ENCODE measurements at regions not wholly inside any gene's neighbourhood (a gene's known extent, or its start where the extent isn't known, plus 50 kb on each side); places are given as distances from the start of the nearest gene placed in this dataset.
"Not testable (repeated sequence)": the region's sequence is repeated elsewhere in the genome, so short reads cannot be mapped to it uniquely, and the experiment has no call there.

- H3K27ac ChIP-seq (ENCODE audit: low read depth, low read length, severe bottlenecking), result no peak overlapping the region
- H3K36me3 ChIP-seq (ENCODE audit: control insufficient read depth, insufficient read depth, low read length), result no peaks in the 10 kb centered on the region
- H3K4me1 ChIP-seq (ENCODE audit: control insufficient read depth, insufficient read depth, low read length, poor library complexity, severe bottlenecking), result no peaks in the 10 kb centered on the region
- peaks cover 18% of the 10 kb centered on the region for H3K9me3 ChIP-seq (ENCODE audit: control insufficient read depth, low read length)
- no peak overlapping the region for H3K4me3 ChIP-seq (ENCODE audit: extremely low read depth, insufficient read depth, low read length, poor library complexity, severe bottlenecking)
These were observed 64.4 kb upstream of the RPL38 start for GRCh38 chr17:74139120-74139519.

- Histone ChIP-seq H3K9me3 (ENCODE audit: control insufficient read depth, low read length) (peaks cover 18% of the 10 kb centered on the region), H3K36me3 (ENCODE audit: control insufficient read depth, insufficient read depth, low read length) (no peaks in the 10 kb centered on the region), H3K27ac (ENCODE audit: low read depth, low read length, severe bottlenecking) (no peak overlapping the region), H3K4me1 (ENCODE audit: control insufficient read depth, insufficient read depth, low read length, poor library complexity, severe bottlenecking) (no peaks in the 10 kb centered on the region), H3K4me3 (ENCODE audit: extremely low read depth, insufficient read depth, low read length, poor library complexity, severe bottlenecking) (no peak overlapping the region)
- 67 to 90% methylated on average over 1 of the region's 3 CpGs for WGBS, 2 experiments (ENCODE audit: insufficient coverage in 2 of 2)
These were observed 63.2 kb upstream of the RPL38 start for GRCh38 chr17:74140282-74140681.

GRCh38 chr17:74141612-74142011 lies 61.9 kb upstream of the RPL38 start:
- Histone ChIP-seq H3K4me1 (ENCODE audit: control insufficient read depth, insufficient read depth, low read length, poor library complexity, severe bottlenecking) (no peaks in the 10 kb centered on the region), H3K4me3 (ENCODE audit: extremely low read depth, insufficient read depth, low read length, poor library complexity, severe bottlenecking) (no peak overlapping the region), H3K36me3 (ENCODE audit: control insufficient read depth, insufficient read depth, low read length) (no peaks in the 10 kb centered on the region), H3K9me3 (ENCODE audit: control insufficient read depth, low read length) (peaks cover 18% of the 10 kb centered on the region), H3K27ac (ENCODE audit: low read depth, low read length, severe bottlenecking) (no peak overlapping the region)

GRCh38 chr17:74143318-74143717 lies 60.2 kb upstream of the RPL38 start:
- H3K4me1 ChIP-seq (ENCODE audit: control insufficient read depth, insufficient read depth, low read length, poor library complexity, severe bottlenecking); H3K27ac ChIP-seq (ENCODE audit: low read depth, low read length, severe bottlenecking); H3K36me3 ChIP-seq (ENCODE audit: control insufficient read depth, insufficient read depth, low read length); H3K4me3 ChIP-seq (ENCODE audit: extremely low read depth, insufficient read depth, low read length, poor library complexity, severe bottlenecking): not testable (repeated sequence)
- WGBS, 2 experiments (ENCODE audit: insufficient coverage in 2 of 2), result 71 to 81% methylated on average over 3 of the region's 4 CpGs
- H3K9me3 ChIP-seq (ENCODE audit: control insufficient read depth, low read length), result peaks cover 18% of the 10 kb centered on the region

GRCh38 chr17:74145756-74146155 lies 57.7 kb upstream of the RPL38 start:
- Histone ChIP-seq H3K27ac (ENCODE audit: low read depth, low read length, severe bottlenecking) (no peak overlapping the region), H3K9me3 (ENCODE audit: control insufficient read depth, low read length) (peaks cover 18% of the 10 kb centered on the region), H3K4me3 (ENCODE audit: extremely low read depth, insufficient read depth, low read length, poor library complexity, severe bottlenecking) (no peak overlapping the region), H3K36me3 (ENCODE audit: control insufficient read depth, insufficient read depth, low read length) (no peaks in the 10 kb centered on the region), H3K4me1 (ENCODE audit: control insufficient read depth, insufficient read depth, low read length, poor library complexity, severe bottlenecking) (no peaks in the 10 kb centered on the region)
- 68 to 91% methylated on average over 2 of the region's 6 CpGs for WGBS, 2 experiments (ENCODE audit: insufficient coverage in 2 of 2)

GRCh38 chr17:74146196-74146595 lies 57.3 kb upstream of the RPL38 start:
- H3K9me3 ChIP-seq (ENCODE audit: control insufficient read depth, low read length), result peaks cover 18% of the 10 kb centered on the region
- no peak overlapping the region for H3K27ac ChIP-seq (ENCODE audit: low read depth, low read length, severe bottlenecking)
- 79 to 97% methylated on average over 2 to 3 of the region's 3 CpGs for WGBS, 2 experiments (ENCODE audit: insufficient coverage in 2 of 2)
- no peak overlapping the region for H3K4me3 ChIP-seq (ENCODE audit: extremely low read depth, insufficient read depth, low read length, poor library complexity, severe bottlenecking)
- H3K4me1 ChIP-seq (ENCODE audit: control insufficient read depth, insufficient read depth, low read length, poor library complexity, severe bottlenecking), result no peaks in the 10 kb centered on the region
- H3K36me3 ChIP-seq (ENCODE audit: control insufficient read depth, insufficient read depth, low read length), result no peaks in the 10 kb centered on the region

GRCh38 chr17:74147056-74147835 lies 56.2 kb upstream of the RPL38 start:
- H3K9me3 ChIP-seq (ENCODE audit: control insufficient read depth, low read length), result peaks cover 18% of the 10 kb centered on the region
- no peaks in the 10 kb centered on the region for H3K36me3 ChIP-seq (ENCODE audit: control insufficient read depth, insufficient read depth, low read length)
- no peak overlapping the region for H3K4me3 ChIP-seq (ENCODE audit: extremely low read depth, insufficient read depth, low read length, poor library complexity, severe bottlenecking)
- no peaks in the 10 kb centered on the region for H3K4me1 ChIP-seq (ENCODE audit: control insufficient read depth, insufficient read depth, low read length, poor library complexity, severe bottlenecking)
- no peak overlapping the region for H3K27ac ChIP-seq (ENCODE audit: low read depth, low read length, severe bottlenecking)
- 95% methylated on average over 9 of the region's 15 CpGs for WGBS, 2 experiments (ENCODE audit: insufficient coverage in 2 of 2)

- Histone ChIP-seq H3K9me3 (ENCODE audit: control insufficient read depth, low read length) (peaks cover 11% of the 10 kb centered on the region), H3K4me1 (ENCODE audit: control insufficient read depth, insufficient read depth, low read length, poor library complexity, severe bottlenecking) (no peaks in the 10 kb centered on the region), H3K36me3 (ENCODE audit: control insufficient read depth, insufficient read depth, low read length) (no peaks in the 10 kb centered on the region), H3K27ac (ENCODE audit: low read depth, low read length, severe bottlenecking) (no peak overlapping the region), H3K4me3 (ENCODE audit: extremely low read depth, insufficient read depth, low read length, poor library complexity, severe bottlenecking) (no peak overlapping the region)
- 94% methylated on average over 4 of the region's 4 CpGs; no CpG with 5 or more reads in 1 of the 2 experiments for WGBS, 2 experiments (ENCODE audit: insufficient coverage in 2 of 2)
These were observed 55.5 kb upstream of the RPL38 start for GRCh38 chr17:74147966-74148365.

- Histone ChIP-seq H3K36me3 (ENCODE audit: control insufficient read depth, insufficient read depth, low read length) (no peaks in the 10 kb centered on the region), H3K4me1 (ENCODE audit: control insufficient read depth, insufficient read depth, low read length, poor library complexity, severe bottlenecking) (no peaks in the 10 kb centered on the region), H3K4me3 (ENCODE audit: extremely low read depth, insufficient read depth, low read length, poor library complexity, severe bottlenecking) (no peak overlapping the region), H3K27ac (ENCODE audit: low read depth, low read length, severe bottlenecking) (no peak overlapping the region), H3K9me3 (ENCODE audit: control insufficient read depth, low read length) (peaks cover 6% of the 10 kb centered on the region)
- 85 to 91% methylated on average over 3 to 4 of the region's 4 CpGs for WGBS, 2 experiments (ENCODE audit: insufficient coverage in 2 of 2)
These were observed 55.0 kb upstream of the RPL38 start for GRCh38 chr17:74148446-74148845.

- Histone ChIP-seq H3K9me3 (ENCODE audit: control insufficient read depth, low read length) (peaks cover under 1% of the 10 kb centered on the region), H3K27ac (ENCODE audit: low read depth, low read length, severe bottlenecking) (no peak overlapping the region), H3K4me3 (ENCODE audit: extremely low read depth, insufficient read depth, low read length, poor library complexity, severe bottlenecking) (no peak overlapping the region), H3K4me1 (ENCODE audit: control insufficient read depth, insufficient read depth, low read length, poor library complexity, severe bottlenecking) (no peaks in the 10 kb centered on the region), H3K36me3 (ENCODE audit: control insufficient read depth, insufficient read depth, low read length) (no peaks in the 10 kb centered on the region)
- WGBS, 2 experiments (ENCODE audit: insufficient coverage in 2 of 2), result 92 to 94% methylated on average over 4 to 7 of the region's 7 CpGs
These were observed 54.4 kb upstream of the RPL38 start for GRCh38 chr17:74148901-74149596.

Measured in mesodermal cell (in vitro differentiated cells).